ENCODE measurements at regions not wholly inside any gene's neighbourhood (a gene's known extent, or its start where the extent isn't known, plus 50 kb on each side); places are given as distances from the start of the nearest gene placed in this dataset.

DNA sequence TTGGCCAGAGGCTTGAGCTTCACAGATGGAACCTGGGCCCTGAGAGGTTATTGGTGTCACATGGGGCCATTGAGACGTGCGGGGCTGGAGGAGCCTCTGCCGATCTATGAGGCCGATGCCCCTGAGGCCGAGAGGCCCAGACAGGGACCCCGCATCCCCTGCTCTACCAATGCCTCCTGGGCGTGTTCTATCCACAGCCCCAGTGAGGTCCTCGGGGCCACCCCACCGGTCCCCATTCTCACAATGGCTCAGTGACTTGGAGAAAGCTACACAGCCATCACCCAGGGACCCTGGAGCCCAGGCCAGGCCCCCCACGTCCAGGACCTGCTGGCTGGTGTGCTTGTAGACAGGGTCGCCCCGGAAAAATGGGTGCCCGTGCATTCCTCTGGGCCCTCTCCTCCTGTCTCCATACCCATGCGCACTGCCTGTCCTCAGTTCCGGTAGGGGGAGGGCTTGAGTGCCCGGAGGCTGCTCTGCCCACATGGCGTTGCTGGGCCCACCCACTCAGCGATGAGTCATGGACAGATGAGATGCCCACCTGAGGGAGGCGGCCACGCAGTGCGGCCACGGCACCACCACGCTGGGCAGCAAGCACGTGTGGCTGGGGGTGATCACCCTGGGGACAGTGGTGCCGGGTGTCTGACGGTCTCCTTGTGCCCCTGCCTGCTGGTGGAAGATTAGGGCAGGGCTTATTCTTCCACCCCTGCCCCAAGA is 1224.7 kb downstream of the BRD1 start:
- DNase-seq (ENCODE audit: low read depth in 2 of 2), result no peak

DNA sequence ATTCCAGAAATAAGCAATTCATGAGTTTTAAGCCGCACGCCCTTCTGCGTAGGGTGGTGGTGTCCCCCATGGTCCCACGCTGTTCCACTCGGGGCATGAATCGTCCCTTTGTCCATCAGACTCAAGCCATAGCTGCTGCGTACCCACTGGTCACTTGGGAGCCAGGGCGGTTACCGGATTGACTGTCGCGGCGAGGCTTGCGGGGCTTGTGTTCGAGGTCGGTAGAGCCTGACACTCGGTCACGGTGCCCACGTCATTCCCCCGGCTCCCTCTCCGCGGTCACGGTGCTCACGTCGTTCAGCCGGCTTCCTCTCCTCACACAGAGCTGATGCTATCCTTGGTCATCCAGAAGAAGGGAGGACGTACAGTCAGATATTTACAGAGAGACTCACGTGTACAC is 1227.0 kb downstream of the BRD1 start:
- DNase-seq (ENCODE audit: low read depth in 2 of 2), result no peak

DNA sequence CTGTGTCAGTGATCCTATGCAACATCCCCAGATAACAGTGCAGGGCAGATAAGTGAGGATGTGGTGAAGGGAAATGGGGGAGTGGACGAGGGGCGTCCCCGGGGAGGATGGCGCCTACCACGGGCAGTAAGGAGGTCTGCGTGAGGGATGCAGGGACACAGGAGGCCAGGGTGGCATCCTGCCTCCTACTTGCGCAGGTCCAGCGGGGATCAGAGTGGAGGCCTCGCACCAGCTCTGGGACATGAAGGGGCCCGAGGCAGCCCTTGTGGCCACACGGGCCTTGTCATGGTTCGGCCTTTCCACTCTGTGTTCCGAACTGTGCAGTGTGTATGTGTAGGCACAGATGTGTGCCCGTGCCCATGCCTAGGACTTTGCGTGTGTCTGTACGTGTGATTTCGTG is 1227.5 kb downstream of the BRD1 start:
- DNase-seq (ENCODE audit: low read depth in 2 of 2), result no peak

DNA sequence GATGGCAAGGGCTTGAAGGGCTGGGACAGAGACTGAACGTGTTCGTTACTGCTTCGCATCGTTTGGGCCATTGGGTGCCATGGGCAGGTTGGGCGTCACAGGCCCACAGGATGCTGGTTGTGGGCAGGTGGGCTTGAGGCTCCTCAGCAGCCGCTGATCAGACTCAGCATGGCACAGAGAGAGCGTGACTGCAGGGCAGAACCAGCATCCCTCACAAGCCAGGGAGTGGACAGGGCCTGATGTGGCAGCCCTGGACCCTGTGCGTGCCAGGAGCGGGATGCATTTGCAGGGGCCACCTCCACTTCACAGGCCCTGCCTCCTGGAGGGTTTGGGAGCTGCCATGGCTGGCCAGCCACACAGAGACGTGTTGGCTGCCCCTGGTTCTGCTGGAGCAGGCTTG is 1228.3 kb downstream of the BRD1 start:
- no peak for DNase-seq (ENCODE audit: low read depth in 2 of 2)

GRCh38 chr22:48596111-48596850 is 1231.4 kb downstream of the BRD1 start:
- DNase-seq (ENCODE audit: low read depth in 2 of 2), result no peak

- no peak for DNase-seq (ENCODE audit: low read depth in 2 of 2)
Observed at GRCh38 chr22:48595511-48595905, 1232.2 kb downstream of the BRD1 start.

DNA sequence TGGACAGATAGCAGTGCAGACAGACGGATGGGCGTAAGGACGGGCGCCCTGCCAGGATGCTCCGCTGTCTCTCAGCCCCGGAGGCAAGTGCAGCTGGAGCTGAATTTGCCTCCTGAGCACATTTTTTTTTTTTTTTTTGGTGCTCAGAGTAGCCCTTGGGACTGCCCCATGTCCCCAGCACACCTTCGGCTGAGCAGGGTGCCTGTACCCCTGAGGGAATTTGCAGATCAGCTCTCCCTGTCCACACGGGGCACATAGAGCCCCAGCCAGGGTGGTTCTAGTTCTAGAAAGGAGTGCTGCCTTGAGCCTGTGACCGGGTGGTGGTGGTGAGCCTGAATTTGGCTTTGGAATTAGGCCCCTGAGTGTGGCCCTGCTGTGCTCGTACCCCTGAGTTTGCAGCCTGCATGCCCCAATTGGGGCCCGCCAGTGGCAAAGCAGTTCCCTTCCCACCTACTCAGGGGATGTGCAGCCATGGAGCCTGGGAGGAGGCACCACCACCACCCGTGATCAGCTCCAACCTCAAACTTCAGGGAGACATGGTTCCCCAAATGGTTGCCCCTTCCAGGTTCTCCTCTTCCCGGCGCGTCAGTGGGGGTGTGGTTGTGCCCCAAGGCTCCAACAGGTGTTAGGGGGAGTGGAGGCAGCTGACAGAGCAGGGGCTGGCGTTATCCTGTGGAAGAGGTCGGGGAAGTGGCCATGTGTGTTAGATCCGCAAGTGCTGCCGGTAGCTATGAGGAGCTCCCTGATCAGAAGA is 1232.7 kb downstream of the BRD1 start:
- DNase-seq (ENCODE audit: low read depth in 2 of 2), result no peak

DNA sequence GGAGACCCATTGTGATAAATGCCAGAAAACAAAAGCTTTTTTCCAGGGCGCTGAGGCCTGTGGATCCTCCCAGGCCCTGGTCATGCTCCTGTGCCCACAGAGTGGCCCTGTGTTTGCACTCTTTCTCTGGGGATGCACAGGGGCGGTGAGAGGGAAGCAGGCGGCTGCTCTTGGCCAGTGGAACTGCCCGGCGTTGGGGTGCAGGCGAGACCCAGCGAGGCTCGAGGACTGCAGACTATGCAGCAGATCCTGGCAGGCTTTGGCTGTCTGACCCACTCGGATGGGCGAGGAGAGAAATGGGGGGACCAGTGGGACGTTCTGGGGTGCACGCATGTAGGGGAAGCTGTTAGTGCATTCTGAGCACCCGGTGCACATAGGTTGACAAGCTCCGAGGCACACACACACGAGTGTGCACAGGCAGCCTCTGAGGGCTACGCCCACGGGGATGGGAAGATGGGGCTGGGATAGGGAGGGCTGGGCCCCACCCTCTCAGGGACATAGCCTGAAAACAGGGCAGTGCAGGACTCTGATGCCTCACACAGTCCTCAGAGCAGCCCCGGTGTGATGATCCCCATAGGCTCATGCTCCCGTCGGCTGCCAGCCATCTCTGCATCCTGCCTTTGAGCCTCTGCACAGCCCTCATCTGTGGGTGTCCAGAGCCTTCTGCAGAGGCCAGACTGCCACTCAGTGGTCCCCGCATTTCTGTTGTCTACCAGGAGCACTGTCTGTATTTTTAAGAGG is 1233.5 kb downstream of the BRD1 start:
- DNase-seq (ENCODE audit: low read depth in 2 of 2), result no peak

DNA sequence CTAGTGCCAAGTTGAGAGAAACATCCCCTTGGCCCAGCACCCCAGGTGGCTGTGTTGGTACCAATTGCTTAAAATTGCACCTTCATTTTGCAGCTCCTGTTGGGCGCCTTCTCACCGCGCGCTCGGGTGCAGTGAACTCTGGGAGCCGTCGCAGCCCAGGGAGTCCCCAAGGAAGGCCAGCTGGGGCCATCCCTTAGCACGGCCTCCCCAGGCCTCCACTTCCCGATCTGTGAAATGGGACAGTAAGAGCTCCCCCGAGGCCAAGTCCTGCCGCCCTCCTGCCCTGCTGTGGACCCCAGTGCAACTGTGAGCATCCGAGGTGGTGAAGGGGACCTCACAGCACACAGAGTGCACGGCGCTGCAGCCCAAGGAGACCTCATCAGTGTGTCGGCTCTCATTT is 1234.1 kb downstream of the BRD1 start:
- no peak for DNase-seq (ENCODE audit: low read depth in 2 of 2)

GRCh38 chr22:48592931-48593330 is 1234.7 kb downstream of the BRD1 start:
- no peak for DNase-seq (ENCODE audit: low read depth in 2 of 2)

GRCh38 chr22:48592488-48592887 is 1235.2 kb downstream of the BRD1 start:
- no peak for DNase-seq (ENCODE audit: low read depth in 2 of 2)

DNA sequence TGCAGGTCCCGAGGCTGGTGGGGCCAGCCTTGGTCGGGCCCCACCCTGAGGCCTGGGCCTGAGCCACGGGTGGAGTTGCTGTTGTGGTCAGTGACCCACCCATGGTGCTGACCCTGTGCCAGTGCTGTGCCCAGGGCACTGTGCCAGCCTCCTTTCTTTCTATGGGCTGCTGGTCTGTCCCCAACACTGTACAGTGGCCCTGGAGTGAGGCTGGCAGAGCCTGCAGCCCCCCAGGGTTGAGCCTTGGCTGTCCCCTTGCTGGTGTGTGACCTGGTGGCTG is 1235.7 kb downstream of the BRD1 start:
- DNase-seq (ENCODE audit: low read depth in 2 of 2), result no peak

DNA sequence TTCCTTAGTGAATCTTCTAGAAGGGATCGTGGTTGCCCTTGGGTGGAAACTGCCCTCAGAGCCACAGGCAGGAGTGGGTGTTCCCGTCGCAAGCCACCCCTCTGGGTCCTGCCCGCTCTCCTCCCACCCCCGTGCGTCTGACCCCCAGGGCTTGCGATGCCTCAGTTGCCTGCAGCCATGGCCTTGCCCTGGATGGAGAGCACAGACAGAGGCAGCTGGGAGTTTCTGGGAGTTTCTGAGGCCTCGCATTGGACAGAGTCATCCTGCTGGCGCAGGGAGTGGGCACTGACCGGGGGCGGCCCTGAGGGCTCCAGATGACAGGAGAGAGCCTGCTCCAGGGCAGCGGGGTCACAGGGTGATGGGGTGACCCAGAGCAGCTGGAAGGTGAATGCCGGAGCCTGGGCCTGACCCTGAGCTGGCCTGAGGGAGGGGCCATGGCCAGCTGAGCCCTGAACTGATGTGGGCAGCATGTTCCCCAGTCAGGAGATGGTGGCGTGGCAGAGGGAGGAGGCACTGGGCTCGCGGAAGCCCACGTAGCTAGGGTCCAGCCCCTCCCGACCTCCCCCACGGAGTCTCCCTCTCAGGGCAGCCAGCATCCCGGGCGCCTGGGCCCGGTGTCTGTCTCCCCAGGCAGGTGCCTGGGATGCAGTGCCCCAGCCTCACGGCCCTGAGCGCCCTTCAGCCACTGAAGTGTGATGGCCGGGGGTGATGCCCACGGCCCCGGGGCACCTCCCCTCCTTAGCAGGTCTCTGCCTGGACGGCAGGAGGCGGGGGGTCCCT is 1236.2 kb downstream of the BRD1 start:
- no peak for DNase-seq (ENCODE audit: low read depth in 2 of 2)

DNA sequence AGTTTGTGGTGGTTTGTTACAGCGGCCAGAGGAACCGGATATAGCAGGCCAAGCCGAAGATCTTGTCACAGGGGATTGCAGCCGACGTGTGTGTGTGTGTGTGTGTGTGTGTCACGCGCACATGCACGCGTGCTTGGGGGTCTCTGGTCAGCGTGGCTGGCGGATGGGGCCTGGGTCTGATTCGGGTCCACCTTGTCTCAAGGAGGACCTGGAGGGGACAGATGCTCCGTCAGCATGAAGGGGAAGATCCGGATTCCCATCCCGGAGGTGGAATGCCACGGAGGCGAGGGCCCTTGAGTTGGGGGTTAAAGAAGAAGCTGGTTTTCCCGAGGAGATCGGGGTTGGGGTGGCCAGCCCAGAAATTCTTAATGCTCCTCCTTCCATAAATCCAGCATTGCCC is 1237.8 kb downstream of the BRD1 start:
- DNase-seq (ENCODE audit: low read depth in 2 of 2), result no peak

DNA sequence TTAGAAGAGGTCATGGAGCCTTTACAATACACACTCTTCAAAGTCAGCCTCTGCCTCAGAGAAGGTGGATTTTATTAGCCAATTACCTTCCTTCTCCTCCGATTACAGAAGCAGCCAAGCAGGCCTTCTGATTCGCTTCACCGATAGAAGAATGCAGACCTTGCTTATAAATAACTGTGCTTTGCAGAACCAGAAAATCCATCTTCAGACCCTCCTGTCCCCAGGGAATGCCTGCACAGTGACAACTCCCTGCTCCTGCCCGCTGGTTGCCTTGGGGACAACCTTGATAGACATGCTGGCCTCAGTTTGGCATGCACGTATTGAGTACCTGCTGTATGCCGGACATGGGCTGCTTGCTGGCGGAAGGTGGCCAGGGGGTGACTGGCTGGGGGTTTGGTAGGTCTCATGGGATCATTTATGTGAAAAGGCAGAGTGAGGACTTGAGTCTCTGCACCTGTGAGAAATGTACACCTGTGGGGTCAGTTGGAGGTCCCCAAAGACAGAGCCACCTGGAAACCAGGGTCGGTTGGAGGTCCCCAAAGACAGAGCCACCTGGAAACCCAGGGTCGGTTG is 1238.7 kb downstream of the BRD1 start:
- no peak for DNase-seq (ENCODE audit: low read depth in 2 of 2)

DNA sequence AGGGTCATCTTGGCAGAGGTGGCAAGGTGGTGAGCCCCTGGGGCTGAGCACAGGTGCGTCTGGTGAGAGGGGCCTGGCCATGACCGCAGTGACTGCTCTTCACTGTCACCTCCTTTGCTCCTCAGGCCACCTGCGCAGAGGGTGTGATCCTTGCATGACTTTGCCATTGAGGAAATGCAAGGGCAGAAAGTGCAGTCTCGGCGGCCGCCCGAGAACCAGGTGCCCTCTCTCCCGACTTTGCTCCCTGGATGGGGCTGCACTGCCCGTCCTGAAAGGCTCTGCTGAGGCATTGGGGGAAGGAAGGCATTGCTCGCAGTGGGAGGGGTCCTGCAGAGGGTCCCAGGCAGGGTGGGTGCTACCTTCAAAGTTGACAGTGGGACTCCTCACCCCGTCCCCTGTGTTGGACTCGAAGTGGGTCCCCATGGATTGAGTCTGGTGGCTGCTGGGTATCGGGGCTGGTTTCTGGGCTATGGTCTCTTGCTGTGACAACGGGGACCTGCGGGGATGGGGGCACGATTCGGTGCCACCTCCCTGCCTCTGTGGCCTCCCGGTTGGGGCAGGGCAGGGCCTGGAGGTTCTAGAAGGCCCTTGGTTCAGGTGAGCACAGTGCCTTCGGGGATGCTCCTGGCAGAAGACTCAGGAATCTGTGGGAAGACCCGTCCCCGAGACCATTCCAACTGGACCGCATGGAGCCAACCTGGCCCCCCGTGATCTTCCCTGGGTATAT is 1239.4 kb downstream of the BRD1 start:
- DNase-seq (ENCODE audit: low read depth in 2 of 2), result no peak

GRCh38 chr22:48587236-48587865 is 1240.3 kb downstream of the BRD1 start:
- DNase-seq (ENCODE audit: low read depth in 2 of 2), result no peak

GRCh38 chr22:48586799-48587185 is 1240.9 kb downstream of the BRD1 start:
- DNase-seq (ENCODE audit: low read depth in 2 of 2), result no peak

DNA sequence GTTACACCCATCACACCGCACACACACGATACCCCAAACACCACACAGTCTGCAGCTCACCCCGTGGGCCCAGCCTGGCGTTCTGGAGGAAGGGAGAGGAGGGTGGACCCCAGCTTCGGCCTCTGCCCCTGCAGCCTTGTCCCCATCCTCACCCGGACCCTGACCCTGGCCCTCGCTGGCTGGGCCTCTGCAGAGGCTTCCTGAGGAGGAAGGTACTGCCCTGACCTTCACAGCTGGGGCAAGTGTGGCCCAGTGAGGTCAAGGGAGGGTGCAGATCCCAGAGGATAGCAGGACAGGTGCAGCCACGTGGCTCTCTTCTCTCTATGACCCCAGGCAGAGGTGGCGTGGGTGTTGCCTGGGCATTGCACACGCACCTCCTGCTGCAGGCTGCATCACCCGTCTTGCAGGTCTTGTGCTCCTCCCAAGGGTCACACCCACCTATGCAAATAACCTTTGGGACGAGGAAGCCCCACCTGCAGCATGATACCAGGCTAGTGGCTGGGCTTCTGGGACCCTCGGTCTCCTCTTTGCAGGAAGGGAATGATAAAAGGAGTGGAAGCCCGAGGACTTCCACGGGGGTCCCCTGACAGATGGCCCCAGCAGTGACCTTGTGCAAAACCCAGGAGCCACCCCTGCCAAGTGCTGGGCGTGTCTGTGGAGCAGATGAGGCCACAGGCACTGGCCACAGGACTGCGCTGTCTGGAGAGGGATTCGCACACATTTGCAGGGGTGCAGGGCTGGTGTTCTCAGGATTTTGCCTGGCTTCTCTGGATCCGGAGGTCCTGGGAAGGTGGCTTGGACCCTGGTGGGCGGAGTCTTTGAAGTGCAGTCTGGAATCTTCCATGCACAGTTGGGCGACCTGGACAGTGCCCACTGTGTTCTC is 1241.5 kb downstream of the BRD1 start:
- no peak for DNase-seq (ENCODE audit: low read depth in 2 of 2)
